Neural crest cell (in vitro differentiated cells): ENCODE measurements at regions not wholly inside any gene's neighbourhood (a gene's known extent, or its start where the extent isn't known, plus 50 kb on each side); places are given as distances from the start of the nearest gene placed in this dataset.

Experiments
- DNase-seq: peaks from one replicate; pipeline ENCODE4 v3.0.0; 2021; ENCODE audit warnings: low read depth, mixed read lengths, low spot score
- H3K27ac Mint-ChIP-seq: one replicate; pipeline ENCODE4 v1.8.0; 2021; ENCODE audit warnings: mild to moderate bottlenecking, mixed read lengths; ENCODE audit not compliant: unreplicated experiment
- H3K27me3 Mint-ChIP-seq: 2 replicates; pipeline ENCODE4 v1.8.0; 2021; ENCODE audit warnings: low read depth, mild to moderate bottlenecking, mixed read lengths
- H3K36me3 Mint-ChIP-seq: 2 replicates; pipeline ENCODE4 v1.8.0; 2021; ENCODE audit warnings: low read depth, mild to moderate bottlenecking, mixed read lengths
- H3K4me1 Mint-ChIP-seq: 2 replicates; pipeline ENCODE4 v1.8.0; 2021; ENCODE audit warnings: mixed read lengths
- H3K4me3 Mint-ChIP-seq: one replicate; pipeline ENCODE4 v1.8.0; 2021; ENCODE audit warnings: mild to moderate bottlenecking, mixed read lengths
- H3K9me3 Mint-ChIP-seq: 2 replicates; pipeline ENCODE4 v1.8.0; 2021; ENCODE audit warnings: mixed read lengths
- TF ChIP-seq, protein P1 (sequence below): fragments of 200-600 bp; sonication (generic); conservative IDR thresholded peaks from 2 replicates; pipeline ENCODE4 v1.5.0; 2021; ENCODE audit warnings: antibody characterized with exemption, mild to moderate bottlenecking

DNA sequence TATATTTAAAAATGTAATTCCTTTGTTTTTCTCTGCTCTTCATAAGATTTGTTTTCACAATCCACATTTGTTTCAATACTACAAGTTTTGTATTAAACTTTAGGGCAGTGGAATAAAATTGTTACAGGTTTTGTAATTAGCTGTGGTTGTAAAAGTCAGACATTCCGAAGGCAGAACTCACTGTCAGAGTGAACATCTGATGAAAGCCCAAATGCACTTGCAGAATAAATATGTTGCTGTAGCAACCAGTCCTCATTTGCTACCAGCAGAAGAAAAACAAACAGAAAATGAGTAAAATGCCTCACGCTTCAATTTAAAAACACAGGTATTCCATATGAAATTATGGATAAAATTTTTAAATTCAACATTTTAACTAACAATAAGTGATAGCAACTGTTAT lies 740.1 kb upstream of the FAM174A start:
- Mint-ChIP-seq H3K4me1 (no peaks in the 10 kb centered on the region), H3K9me3 (peaks cover 8% of the 10 kb centered on the region)

DNA sequence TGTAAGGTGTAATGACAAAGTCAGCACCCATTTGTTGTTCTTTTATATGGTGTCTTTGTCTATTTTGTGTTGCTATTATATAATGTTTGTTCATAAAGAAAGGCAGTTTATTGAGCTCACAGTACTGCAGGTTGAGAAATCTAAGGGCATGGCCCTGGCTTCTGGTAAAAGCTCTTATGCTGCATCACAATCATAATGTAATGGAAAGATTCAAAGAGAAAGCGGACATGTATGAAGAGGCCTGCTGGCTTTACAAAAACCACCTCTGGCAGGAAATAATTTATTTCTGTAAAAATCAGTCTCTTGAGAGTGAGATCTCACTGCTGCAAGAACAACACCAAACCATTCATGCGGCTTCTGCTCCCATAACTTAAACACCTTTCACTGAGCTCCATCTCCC lies 746.7 kb upstream of the FAM174A start:
- TF ChIP-seq, protein P1, sequence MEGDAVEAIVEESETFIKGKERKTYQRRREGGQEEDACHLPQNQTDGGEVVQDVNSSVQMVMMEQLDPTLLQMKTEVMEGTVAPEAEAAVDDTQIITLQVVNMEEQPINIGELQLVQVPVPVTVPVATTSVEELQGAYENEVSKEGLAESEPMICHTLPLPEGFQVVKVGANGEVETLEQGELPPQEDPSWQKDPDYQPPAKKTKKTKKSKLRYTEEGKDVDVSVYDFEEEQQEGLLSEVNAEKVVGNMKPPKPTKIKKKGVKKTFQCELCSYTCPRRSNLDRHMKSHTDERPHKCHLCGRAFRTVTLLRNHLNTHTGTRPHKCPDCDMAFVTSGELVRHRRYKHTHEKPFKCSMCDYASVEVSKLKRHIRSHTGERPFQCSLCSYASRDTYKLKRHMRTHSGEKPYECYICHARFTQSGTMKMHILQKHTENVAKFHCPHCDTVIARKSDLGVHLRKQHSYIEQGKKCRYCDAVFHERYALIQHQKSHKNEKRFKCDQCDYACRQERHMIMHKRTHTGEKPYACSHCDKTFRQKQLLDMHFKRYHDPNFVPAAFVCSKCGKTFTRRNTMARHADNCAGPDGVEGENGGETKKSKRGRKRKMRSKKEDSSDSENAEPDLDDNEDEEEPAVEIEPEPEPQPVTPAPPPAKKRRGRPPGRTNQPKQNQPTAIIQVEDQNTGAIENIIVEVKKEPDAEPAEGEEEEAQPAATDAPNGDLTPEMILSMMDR, result no peak
- H3K4me1 Mint-ChIP-seq, result no peaks in the 10 kb centered on the region
- H3K27ac Mint-ChIP-seq, result no peak overlapping the region
- DNase-seq, result no peak
- no peak overlapping the region for H3K4me3 Mint-ChIP-seq
- peaks cover 8% of the 10 kb centered on the region for H3K9me3 Mint-ChIP-seq
- no peaks in the 10 kb centered on the region for H3K27me3 Mint-ChIP-seq
- no peaks in the 10 kb centered on the region for H3K36me3 Mint-ChIP-seq

More for the DNA sequence above, 740.1 kb upstream of the FAM174A start:
- TF ChIP-seq, protein P1, result no peak
- Mint-ChIP-seq H3K27me3 (no peaks in the 10 kb centered on the region), H3K36me3 (no peaks in the 10 kb centered on the region), H3K4me3 (no peak overlapping the region), H3K27ac (no peak overlapping the region)
- DNase-seq, result no peak

- Mint-ChIP-seq H3K4me3 (no peak overlapping the region), H3K36me3 (no peaks in the 10 kb centered on the region)
Observed at GRCh38 chr5:99775189-99775588, 760.0 kb upstream of the FAM174A start.

DNA sequence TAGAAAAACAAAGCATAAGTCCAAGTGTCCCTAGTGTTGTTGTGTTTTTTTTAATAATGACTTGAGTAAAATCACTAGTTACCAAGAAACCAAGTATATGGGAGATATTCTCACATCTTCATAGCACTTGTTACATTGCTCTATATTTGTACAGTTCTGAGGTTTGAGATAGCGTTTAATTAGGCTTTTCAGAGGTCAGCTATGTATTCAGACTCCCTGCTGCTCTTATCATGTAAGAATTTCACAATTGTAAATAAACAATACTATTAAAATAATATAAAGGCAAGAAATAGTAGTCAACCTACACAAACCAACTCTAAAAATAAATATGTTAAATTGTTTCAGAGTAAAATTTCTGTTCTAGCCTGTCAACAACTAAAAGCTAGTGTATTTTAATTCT lies 761.9 kb upstream of the FAM174A start:
- Mint-ChIP-seq H3K36me3 (no peaks in the 10 kb centered on the region), H3K9me3 (peaks cover 2% of the 10 kb centered on the region), H3K27ac (no peak overlapping the region), H3K4me1 (no peaks in the 10 kb centered on the region), H3K4me3 (no peak overlapping the region), H3K27me3 (no peaks in the 10 kb centered on the region)
- DNase-seq, result no peak
- TF ChIP-seq, protein P1, result no peak

More at GRCh38 chr5:99775189-99775588, 760.0 kb upstream of the FAM174A start:
- DNase-seq, result no peak
- Mint-ChIP-seq H3K4me1 (no peaks in the 10 kb centered on the region), H3K9me3 (no peaks in the 10 kb centered on the region), H3K27ac (no peak overlapping the region), H3K27me3 (no peaks in the 10 kb centered on the region)
- TF ChIP-seq, protein P1, result no peak

DNA sequence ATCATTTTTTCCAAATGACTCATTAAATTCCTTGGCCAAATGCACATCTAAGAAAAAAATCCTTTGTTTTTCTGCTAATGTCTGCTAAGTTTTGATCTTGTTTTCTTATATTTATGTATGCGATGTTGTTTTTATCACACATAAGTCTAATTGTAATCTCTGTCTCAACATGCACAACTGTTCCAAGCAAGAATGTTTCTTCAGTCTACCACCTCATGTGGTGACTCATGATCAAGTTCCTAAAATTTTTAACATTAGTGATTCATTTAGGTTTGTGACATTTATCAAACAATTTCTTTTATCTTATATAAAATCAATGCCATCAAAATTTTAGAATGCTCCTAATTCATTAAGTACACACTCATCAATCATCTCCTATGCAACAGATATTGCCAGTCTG lies 763.9 kb upstream of the FAM174A start:
- no peak overlapping the region for H3K27ac Mint-ChIP-seq
- H3K36me3 Mint-ChIP-seq, result no peaks in the 10 kb centered on the region
- no peak overlapping the region for H3K4me3 Mint-ChIP-seq
- H3K4me1 Mint-ChIP-seq, result no peaks in the 10 kb centered on the region
- peaks cover 2% of the 10 kb centered on the region for H3K9me3 Mint-ChIP-seq
- DNase-seq, result no peak
- H3K27me3 Mint-ChIP-seq, result no peaks in the 10 kb centered on the region
- TF ChIP-seq, protein P1, result no peak

DNA sequence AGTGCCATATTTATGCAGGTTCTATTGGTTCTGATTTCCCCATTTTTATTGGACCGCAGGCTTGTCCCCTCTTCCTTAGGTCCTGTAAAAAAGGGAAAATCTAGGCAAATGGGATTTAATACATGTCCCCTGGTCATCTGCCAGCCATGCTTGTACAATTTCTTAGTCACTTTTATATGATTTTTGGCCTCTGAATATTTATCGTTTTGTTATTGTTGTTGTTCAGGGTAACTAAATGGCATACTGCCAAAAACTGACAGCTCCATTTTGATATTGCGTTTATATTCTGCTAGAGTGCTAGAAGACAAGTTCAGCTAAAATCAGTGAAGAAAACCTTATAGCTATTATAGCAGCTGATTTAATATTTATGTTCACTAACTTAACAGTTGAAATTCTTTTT lies 770.2 kb upstream of the FAM174A start:
- DNase-seq, result no peak
- no peaks in the 10 kb centered on the region for H3K27me3 Mint-ChIP-seq
- H3K36me3 Mint-ChIP-seq, result no peaks in the 10 kb centered on the region
- no peak overlapping the region for H3K27ac Mint-ChIP-seq
- TF ChIP-seq, protein P1, result no peak
- peaks cover 5% of the 10 kb centered on the region for H3K9me3 Mint-ChIP-seq
- no peak overlapping the region for H3K4me3 Mint-ChIP-seq
- H3K4me1 Mint-ChIP-seq, result no peaks in the 10 kb centered on the region
